H1 (cell line): ENCODE measurements at regions not wholly inside any gene's neighbourhood (a gene's known extent, or its start where the extent isn't known, plus 50 kb on each side); places are given as distances from the start of the nearest gene placed in this dataset.

Experiments
- RFX5 ChIP-seq: IDR thresholded peaks from 2 replicates; pipeline ENCODE4 v1.6.1; 2011; ENCODE audit warnings: low read depth, low read length, improper control_type of control experiment, borderline replicate concordance
- TF ChIP-seq, protein P1 (sequence below): IDR thresholded peaks from 2 replicates; pipeline ENCODE4 v1.6.1; 2012; ENCODE audit warnings: inconsistent platforms

DNA sequence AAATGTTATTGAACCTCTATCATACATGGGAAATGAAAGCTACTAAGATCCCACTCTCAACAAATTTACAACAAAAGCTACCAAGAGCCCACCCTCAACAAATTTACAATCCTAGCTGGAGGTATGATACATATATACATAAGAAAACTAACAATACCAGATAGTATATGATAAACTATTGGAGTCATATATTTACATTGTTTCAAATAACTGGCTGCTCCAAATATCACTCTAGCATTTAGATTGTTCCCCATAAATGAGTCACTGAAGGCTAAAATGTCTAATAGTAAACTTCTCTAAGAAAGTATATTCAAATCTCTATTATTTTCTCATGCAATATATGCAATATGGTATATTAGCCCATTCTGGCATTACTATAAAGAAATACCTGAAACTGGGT, 151.1 kb downstream of the TMEM161B start (continued):
- TF ChIP-seq, protein P1, sequence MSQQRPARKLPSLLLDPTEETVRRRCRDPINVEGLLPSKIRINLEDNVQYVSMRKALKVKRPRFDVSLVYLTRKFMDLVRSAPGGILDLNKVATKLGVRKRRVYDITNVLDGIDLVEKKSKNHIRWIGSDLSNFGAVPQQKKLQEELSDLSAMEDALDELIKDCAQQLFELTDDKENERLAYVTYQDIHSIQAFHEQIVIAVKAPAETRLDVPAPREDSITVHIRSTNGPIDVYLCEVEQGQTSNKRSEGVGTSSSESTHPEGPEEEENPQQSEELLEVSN, result no peak
- no peak for TF ChIP-seq RFX5
